CD1c-positive myeloid dendritic cell (primary cell): ENCODE measurements at regions not wholly inside any gene's neighbourhood (a gene's known extent, or its start where the extent isn't known, plus 50 kb on each side); places are given as distances from the start of the nearest gene placed in this dataset.
"Not testable (repeated sequence)": the region's sequence is repeated elsewhere in the genome, so short reads cannot be mapped to it uniquely, and the experiment has no call there.

Source experiments
- DNase-seq: peaks from one replicate; pipeline ENCODE4 v3.0.0-alpha.2; 2016; ENCODE audit errors: extremely low spot score

DNA sequence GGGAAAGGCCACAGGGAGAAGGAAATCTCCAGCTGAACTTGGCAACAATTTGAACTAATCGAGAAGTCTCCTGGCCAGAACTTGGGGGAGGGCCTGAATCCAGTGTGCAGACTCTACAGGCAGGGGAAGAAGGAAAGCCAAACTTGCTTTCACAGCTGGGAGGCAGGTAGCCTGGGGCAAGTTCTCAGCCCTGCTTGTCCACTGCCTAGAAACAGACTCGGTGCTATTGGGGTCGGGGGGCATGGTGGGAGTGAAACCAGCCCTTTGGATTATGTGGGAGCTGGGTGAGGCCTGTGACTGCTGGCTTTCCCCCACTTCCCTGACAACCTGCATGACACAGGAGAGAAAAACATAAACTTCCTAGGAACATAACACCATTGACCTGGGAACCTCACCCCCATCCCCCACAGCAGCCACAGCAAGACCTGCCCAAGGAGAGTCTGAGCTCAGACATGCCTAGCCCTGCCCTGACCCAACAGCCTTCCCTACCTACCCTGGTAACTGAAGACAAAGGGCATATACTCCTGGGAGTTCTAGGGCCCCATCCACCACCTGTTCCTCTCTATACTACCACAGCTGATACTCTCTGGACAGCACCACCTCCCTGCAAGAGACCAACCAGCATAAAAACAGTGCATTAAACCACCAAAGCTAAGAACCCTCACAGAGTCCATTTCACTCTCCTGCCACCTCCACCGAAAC, 103.7 kb upstream of the MNS1 start:
- DNase-seq, result no peak

DNA sequence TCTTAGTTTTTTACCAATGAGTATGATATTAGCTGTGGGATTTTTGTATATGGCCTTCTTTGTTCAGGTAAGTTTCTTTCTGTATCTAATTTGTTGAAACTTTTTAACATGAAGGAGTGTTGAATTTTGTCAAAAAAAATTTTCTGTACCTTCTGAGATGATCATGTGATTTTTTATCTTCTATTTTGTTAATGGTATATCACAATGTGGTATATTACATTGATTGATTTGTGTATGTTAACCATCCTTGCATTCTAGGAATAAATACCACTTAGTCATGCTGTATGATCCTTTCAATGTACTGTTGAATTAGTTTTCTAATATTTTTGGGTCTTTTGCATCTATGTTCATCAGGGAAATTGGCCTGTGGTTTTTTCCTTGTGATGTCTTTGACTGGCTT, 92.5 kb upstream of the MNS1 start:
- no peak for DNase-seq

DNA sequence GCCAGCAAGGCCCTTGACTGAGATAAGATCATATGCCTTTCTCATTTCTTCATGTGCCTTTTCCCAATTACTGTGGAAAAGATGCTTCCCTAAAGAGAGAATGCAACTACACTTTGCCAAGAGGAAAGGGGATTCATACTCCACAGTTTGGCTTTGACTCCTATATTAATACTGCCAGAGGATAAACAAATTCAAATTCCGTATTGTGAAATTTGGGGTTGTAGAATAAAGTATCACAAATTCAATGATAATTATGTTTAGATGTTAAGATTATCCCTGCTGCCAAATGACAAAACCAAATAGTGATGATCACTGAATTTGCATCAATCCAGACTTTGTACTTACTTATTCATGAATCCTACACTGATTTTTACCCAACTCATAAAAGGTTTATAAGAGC, 88.5 kb upstream of the MNS1 start:
- no peak for DNase-seq

DNA sequence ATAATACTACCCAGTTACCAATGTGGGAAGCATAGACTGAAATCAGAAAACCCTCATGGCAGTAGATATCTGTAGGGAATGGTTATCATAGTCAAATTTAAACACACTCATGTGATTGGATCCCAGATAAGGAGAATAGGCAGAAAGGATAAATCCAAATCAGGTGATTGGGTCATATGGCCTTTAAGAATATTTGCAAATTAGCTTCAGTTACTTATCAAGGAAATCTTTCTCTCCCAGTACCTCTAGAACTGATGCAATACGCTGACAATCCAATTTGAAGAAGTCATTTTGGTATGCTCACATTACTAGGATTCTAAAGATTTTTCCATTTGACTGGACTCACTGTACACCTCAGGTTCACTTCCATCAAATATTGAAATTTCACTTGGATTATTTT, 87.7 kb upstream of the MNS1 start:
- no peak for DNase-seq

DNA sequence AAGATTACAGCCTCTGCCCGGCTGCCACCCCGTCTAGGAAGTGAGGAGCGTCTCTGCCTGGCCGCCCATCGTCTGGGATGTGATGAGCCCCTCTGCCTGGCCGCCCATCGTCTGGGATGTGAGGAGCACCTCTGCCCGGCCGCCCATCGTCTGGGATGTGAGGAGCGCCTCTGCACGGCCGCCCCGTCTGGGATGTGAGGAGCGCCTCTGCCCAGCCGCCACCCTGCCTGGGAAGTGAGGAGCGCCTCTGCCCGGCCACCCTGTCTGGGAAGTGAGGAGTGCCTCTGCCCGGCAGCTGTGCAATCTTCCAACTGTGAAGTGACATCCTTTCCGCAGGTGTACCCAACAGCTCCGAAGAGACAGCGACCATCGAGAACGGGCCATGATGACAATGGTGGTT, 75.6 kb upstream of the MNS1 start:
- not testable (repeated sequence) for DNase-seq

DNA sequence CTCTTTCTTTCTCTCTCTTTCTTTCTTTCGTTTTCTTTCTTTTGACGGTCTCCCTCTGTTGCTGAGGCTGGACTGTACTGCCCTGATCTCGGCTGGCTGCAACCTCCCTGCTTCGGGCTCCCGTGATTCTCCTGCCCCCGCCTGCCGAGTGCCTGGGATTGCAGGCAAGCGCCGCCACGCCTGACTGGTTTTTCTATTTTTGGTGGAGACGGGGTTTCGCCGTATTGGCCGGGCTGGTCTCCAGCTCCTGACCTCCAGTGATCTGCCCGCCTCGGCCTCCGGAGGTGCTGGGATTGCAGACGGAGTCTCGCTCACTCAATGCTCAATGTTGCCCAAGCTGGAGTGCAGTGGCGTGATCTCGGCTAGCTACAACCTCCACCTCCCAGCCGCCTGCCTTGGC, 75.2 kb upstream of the MNS1 start:
- DNase-seq, result not testable (repeated sequence)

DNA sequence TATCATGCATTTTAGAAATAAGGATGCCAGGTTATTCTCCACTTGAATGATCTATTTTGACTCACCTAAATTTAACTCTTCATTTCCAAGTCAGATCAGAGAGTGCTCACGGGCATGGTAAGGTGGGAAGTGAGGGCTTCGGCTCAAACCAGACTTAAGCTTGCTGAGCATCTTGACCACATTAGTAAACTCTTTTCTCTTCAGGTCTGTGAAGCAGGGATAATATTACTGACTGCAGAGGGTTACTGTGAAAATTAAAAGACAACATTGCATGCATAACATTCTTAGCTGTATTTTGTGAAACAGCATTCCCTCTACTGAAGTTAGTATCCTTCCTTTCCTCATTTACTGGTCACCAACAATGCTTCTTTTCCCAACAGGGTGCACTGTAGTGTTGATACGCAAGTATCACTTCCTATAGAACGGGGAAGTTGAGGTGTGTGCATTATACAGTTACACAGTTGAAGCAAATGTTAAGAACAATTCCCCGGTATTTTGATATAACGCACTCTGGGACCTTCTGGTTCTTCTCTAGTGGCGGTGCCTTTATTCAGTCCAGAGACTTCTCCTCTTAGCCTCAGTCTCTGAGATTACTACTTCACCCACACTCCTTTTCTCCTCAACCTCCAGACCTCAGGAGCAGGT, 74.1 kb upstream of the MNS1 start:
- DNase-seq, result no peak

DNA sequence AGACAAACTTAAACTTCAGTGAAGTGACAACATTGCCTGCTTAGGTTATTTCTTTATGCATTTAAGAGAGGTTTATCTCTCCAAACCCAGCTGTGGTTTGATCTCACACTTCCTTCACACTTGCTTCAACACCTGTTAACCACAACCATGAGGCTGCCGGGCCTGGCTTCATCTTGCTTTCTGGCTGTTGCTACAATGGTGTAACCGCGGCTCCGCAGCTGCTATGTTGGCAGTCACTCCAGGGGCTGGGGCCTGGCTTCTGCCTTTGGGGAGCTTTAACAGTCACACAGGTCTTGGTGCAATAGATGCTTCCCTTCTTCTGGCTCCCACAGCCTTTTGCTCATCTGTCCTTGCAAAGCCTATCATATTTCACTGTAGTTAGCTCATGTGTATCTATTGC, 72.9 kb upstream of the MNS1 start:
- DNase-seq, result peak; percentile 3

DNA sequence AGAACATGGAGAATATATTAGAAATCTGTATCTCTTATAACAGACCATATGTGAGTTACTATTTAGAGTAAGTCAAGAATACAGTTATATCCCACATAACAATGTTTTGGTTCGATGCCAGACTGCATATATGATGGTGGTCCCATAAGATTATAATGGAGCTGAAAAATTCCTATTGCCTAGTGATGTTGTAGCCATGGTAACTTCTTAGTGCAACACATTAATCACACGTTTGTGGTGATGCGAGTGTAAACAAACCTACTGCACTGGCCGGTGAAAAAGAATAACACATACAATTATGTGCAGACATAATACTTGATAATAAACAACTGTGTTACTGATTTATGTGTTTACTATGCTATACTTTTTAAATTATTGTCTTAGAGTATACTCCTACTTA, 69.8 kb upstream of the MNS1 start:
- no peak for DNase-seq

DNA sequence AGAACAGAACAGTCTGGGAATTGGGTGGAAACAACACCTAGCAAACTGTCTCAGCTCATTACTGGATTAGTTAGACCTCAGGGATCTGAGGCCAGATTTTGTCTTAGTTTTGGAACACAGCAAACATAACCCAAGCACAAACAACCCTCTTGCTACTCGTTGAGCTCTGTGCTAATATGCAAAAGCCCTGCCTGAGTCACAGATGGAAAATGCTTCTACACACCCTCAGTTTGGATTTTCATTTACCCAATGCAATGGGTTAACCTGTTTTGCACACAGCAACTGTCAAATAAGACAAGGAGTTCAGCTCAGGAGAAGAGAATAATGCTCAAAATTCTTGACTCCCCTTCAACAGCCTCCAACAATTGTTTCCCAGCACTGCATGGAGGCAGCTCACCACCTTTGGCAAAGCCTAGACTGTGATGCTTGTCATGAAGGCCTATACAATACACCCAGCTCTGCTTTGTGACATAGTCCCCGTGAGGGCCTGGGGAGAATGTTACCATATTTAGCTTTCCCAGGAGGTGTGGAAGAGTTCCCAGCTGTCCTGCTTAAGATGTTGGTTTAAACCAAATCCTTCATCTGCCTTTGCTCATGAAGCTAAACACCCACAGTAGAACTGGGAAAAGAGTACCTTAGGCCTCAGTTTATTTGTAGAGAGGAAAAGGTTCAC, 68.9 kb upstream of the MNS1 start:
- DNase-seq, result no peak

DNA sequence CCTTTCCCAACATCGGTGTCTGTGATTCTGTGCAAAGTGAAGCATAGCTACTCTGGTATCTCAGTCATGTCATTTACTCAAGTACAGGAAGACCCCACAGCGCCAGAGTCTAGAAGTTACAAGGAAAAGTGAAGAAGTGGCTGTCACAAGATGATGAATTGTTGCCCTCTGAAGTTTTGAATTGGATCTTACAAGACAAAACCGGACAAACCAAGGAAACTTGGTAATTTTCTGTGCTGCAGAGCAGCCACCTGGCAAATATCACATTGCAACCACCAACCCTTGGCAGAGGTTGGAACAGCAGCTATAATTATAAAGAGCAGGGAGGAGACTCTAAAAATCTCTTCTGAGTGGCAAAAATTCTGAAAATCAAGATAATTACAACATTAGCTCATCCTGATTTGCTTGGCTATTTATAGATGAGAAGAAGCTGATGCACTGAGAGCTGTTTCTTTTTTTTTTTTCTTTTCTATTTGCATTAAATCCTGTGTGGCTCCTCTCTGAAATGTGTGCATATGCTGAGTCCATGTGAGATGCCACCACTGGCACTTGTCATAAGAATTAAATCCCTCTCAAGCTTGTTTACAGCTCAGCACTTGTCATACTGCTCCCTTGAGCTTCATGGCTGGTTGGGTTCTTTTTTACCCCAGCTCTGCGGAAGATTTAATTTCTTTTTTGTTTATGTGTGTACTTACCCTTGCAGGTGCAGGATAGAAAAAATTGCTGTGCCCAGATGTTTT, 68.0 kb upstream of the MNS1 start:
- DNase-seq, result no peak

DNA sequence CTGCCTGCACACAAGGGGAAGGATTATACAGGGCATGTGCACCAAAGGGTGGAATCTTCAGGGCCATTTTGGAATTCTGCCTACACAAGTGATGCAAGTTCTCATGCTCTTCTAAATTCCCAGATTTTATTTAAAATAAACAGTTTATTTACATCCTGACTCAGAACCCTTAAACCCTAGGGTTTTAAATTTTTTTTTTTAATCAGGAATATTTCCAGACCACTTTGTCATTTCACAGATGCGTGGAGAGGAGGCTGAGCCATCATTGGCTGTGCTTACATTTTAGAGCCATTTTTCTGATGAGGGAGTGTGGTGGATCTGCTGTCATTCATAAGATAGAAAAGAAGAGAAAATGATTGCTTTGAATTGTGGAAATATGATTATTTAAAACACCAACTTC, 65.2 kb upstream of the MNS1 start:
- DNase-seq, result no peak

DNA sequence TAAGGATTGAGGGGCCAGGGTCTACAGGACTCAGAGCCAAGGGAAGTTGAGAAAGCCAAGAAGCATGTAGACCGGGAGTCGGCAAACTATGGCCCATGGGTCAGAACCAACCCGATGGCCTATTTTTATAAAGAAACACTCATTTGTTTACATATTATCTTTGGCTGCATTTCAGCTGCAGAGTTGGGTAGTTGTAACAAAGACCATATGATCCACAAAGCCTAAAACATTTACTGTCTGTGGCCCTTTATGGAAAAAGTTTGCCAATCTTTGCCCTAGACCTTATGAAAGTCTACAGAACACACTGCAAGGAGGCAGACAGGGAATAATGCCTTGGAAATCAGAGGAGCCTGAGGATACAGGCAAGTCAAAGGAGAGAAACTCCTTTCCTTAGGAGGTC, 63.2 kb upstream of the MNS1 start:
- no peak for DNase-seq

DNA sequence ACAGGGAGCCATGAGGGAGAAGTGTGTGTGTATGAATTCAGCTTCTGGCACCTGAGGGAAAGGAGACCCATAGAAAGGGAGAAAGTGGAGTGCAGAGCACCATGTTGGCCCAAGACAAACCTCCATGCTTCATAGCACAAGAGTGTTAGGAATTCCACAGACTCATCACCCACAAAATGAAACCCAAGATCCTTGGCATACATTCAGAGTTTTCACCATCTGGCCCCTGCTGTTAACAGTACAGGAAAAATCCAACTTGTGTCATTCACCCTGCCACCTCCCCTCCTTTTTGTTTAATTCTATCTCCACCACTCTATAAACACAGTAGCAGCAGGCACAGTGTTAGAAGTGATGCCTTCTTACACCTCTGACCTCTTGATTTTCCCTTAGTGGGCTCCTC, 60.0 kb upstream of the MNS1 start:
- no peak for DNase-seq

DNA sequence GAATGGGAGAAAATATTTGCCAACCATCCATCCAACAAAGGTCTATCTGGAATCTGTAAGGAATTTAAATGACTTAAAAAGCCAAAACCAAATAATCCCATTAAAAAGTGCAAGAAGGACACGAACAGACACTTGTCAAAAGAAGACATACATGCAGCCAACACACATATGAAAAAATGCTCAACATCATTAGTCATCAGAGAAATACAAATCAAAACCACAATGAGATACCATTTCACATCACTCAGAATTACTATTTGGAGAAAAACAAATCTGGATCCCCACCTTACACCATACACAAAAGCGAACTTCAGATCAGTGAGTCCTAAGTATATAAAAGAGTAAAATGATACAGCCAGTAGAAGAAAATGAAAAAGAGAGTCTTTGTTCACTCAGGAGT, 58.6 kb upstream of the MNS1 start:
- DNase-seq, result no peak

DNA sequence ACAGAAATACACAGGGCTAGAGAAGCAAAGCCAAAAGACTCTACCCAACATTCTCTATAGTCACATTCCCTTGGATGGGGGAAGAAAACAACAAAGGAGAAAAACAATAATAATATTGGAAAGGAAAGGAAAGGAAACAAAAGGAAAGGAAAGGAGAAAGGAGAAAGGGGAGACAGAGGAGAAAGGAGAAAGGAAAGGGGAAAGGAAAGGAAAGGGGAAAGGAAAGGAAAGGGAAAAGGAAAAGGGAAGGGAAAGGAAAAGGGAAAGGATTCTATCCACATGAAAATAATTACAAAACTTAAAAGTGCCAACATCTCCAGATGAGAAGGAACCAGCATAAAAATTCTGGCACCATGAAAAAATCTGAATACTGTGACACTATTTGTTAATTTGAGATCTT, 54.1 kb upstream of the MNS1 start:
- no peak for DNase-seq
